Progenitor cell of endocrine pancreas (in vitro differentiated cells): ENCODE measurements at regions not wholly inside any gene's neighbourhood (a gene's known extent, or its start where the extent isn't known, plus 50 kb on each side); places are given as distances from the start of the nearest gene placed in this dataset.

Experiments used
- DNase-seq: peaks from one replicate; pipeline ENCODE4 v3.0.0; 2021; ENCODE audit warnings: low spot score; ENCODE audit not compliant: unreplicated experiment
- H3K27ac Mint-ChIP-seq: 2 replicates; pipeline ENCODE4 v1.8.0; 2021; ENCODE audit warnings: mild to moderate bottlenecking, moderate library complexity, mixed read lengths
- H3K27me3 Mint-ChIP-seq: 2 replicates; pipeline ENCODE4 v1.8.0; 2021; ENCODE audit warnings: mixed read lengths
- H3K36me3 Mint-ChIP-seq: 2 replicates; pipeline ENCODE4 v1.8.0; 2022; ENCODE audit warnings: mixed read lengths; ENCODE audit not compliant: insufficient read depth
- H3K4me1 Mint-ChIP-seq: 2 replicates; pipeline ENCODE4 v1.8.0; 2021; ENCODE audit warnings: low read depth, mixed read lengths
- H3K4me3 Mint-ChIP-seq: 2 replicates; pipeline ENCODE4 v1.8.0; 2021; ENCODE audit warnings: low read depth, mild to moderate bottlenecking, moderate library complexity, mixed read lengths
- H3K9me3 Mint-ChIP-seq: 2 replicates; pipeline ENCODE4 v1.8.0; 2021; ENCODE audit warnings: low read depth, mixed read lengths
- TF ChIP-seq, protein P1 (sequence below): fragments of 200-600 bp; sonication (generic); IDR thresholded peaks from one replicate; pipeline ENCODE4 v1.5.0; 2021; ENCODE audit warnings: antibody characterized with exemption, mild to moderate bottlenecking; ENCODE audit not compliant: unreplicated experiment

DNA sequence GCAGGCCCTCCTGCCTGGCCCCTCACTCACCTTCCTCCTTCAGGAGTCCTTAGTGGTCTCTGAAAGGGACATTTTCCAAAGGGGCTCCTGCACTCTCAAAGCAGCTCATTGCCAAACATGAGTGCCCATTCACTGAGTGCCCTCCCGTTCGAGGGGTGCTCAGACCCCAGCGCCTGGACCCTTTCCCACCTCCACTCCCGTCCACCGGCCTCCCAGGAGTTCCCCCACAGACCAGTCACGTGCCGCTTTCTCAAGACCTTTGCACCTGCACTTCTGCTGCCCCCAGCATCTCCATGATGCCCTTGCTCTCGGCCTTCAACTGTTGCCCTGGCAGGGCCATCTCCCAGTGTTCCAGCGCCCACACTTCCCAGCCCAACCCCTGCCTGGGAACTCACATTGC lies 89.5 kb downstream of the ADRA2C start:
- Mint-ChIP-seq H3K9me3 (no peaks in the 10 kb centered on the region), H3K27ac (no peak overlapping the region), H3K4me1 (no peaks in the 10 kb centered on the region), H3K27me3 (peaks cover 71% of the 10 kb centered on the region), H3K4me3 (no peak overlapping the region), H3K36me3 (no peaks in the 10 kb centered on the region)
- TF ChIP-seq, protein P1, sequence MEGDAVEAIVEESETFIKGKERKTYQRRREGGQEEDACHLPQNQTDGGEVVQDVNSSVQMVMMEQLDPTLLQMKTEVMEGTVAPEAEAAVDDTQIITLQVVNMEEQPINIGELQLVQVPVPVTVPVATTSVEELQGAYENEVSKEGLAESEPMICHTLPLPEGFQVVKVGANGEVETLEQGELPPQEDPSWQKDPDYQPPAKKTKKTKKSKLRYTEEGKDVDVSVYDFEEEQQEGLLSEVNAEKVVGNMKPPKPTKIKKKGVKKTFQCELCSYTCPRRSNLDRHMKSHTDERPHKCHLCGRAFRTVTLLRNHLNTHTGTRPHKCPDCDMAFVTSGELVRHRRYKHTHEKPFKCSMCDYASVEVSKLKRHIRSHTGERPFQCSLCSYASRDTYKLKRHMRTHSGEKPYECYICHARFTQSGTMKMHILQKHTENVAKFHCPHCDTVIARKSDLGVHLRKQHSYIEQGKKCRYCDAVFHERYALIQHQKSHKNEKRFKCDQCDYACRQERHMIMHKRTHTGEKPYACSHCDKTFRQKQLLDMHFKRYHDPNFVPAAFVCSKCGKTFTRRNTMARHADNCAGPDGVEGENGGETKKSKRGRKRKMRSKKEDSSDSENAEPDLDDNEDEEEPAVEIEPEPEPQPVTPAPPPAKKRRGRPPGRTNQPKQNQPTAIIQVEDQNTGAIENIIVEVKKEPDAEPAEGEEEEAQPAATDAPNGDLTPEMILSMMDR: no peak
- DNase-seq: no peak

DNA sequence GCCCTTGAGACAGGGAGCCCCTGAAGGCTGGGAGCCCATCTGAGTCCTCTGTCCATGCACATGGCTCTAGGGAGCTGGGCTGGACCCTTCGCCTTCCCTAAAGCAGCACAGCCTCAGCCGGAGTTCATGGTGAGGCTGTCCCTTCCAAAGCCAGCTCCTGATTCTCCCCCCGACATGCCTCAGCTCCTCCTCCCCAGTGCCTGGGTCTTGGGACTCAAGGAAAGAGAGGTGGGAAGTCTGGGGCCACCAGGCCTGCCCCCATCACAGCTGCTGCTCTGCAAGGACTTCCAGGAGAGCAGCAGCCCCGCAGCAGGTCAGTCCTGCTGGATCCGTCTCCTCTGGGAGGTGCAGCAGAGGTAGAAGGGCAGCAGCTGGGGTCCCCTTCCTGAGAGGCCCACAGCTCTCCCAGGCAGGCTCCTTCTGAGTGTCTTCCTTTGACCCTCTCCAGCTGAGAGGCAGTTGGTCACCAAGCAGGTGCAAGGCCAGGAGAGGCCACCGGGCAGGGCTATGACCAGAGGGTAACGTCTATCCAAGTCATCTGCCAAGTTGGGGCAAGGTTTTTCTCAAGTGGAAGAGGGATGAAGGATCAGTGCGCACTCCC lies 90.5 kb downstream of the ADRA2C start:
- H3K27me3 Mint-ChIP-seq: peaks cover 64% of the 10 kb centered on the region
- DNase-seq: no peak
- H3K27ac Mint-ChIP-seq: no peak overlapping the region
- no peaks in the 10 kb centered on the region for H3K4me1 Mint-ChIP-seq
- TF ChIP-seq, protein P1: no peak
- no peak overlapping the region for H3K4me3 Mint-ChIP-seq
- no peaks in the 10 kb centered on the region for H3K9me3 Mint-ChIP-seq
- no peaks in the 10 kb centered on the region for H3K36me3 Mint-ChIP-seq

DNA sequence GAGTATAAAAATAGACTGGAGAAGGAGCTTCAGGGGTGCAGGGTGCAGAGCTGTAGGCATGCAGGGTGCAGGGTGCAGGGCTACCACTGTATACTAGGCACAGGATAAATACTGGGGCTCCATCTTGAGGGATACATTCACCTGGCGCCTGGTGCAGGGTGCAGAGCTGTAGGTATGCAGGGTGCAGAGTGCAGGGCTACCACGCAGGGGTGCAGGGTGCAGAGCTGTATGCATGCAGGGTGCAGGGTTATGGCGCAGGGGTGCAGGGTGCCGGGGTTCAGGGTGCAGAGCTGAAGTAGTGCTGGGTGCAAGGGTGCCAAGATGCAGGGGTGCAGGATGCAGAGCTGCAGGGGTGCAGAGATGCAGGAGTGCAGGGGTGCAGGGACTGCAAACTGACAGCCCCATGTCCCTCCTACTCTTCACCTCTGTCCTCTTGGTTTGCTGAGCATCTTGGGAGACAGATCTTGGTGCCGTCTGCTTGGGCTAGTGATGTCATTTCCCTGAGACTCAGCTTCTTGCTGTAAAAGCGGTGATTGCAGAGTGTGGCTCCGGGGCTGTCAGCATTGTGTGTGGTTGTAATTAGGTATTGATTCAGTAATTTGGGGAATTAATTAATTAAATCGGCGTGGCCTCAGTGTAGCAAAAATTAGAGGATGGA lies 91.2 kb downstream of the ADRA2C start:
- no peaks in the 10 kb centered on the region for H3K4me1 Mint-ChIP-seq
- DNase-seq: no peak
- no peak overlapping the region for H3K4me3 Mint-ChIP-seq
- H3K27me3 Mint-ChIP-seq: peaks cover 58% of the 10 kb centered on the region
- TF ChIP-seq, protein P1: no peak
- H3K27ac Mint-ChIP-seq: no peak overlapping the region
- H3K36me3 Mint-ChIP-seq: no peaks in the 10 kb centered on the region
- no peaks in the 10 kb centered on the region for H3K9me3 Mint-ChIP-seq

DNA sequence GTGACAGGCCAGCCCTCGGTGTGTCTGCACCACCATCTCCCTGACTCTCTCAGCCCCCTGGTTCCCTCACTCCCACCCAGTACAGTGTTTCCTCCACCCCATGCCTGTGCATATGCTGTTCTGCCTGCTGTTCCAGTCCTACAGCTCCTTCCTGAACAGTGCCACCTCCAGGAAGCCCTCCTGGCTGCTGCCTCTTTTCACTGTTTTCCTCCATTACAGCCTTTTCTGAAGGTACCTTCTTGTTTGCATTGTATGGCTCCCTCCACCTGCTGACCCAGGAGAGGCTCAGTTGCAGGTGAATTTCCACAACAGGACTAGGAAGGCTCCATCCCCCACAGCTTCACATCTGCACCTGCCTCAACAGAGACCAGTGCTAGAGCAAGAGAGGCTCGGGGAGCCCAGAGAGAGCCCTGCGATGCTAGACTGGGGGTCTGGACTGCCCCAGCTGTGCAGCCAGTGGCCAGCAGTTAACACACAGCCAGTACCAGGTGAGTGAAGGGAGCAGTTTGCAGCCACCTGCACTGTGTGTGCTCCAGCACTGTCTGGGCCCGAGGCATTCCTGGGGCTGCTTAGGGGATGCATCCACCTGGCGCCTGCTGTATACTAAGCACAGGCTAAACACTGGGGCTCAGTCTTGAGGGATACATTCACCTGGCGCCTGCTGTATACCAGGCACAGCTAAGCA lies 92.0 kb downstream of the ADRA2C start:
- TF ChIP-seq, protein P1: no peak
- no peak for DNase-seq
- no peak overlapping the region for H3K4me3 Mint-ChIP-seq
- no peaks in the 10 kb centered on the region for H3K9me3 Mint-ChIP-seq
- H3K4me1 Mint-ChIP-seq: peaks cover 1% of the 10 kb centered on the region
- no peaks in the 10 kb centered on the region for H3K36me3 Mint-ChIP-seq
- H3K27ac Mint-ChIP-seq: no peak overlapping the region
- peaks cover 53% of the 10 kb centered on the region for H3K27me3 Mint-ChIP-seq

DNA sequence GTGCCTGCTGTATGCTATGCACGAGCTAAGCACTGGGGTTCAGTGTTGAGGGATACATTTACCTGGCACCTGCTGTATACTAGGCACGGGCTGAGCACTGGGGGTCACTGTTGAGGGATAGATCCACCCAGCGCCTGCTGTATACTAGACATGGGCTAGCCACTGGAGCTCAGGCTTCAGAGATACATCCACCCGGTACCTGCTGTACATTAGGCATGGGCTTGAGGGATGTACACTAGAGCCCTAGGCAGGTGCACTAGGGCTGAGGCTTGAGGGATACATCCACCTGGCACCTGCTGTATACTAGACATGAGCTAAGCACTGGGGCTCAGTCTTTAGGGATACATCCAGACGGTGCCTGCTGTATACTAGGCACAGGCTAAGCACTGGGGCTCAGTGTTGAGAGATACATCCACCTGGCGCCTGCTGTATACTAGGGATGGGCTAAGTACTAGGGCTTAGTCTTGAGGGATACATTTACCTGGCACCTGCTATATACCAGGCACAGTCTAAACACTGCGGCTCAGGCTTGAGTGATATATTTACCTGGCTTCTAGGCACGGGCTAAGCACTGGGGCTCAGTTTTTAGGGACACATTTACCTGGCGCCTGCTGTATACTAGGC lies 92.7 kb downstream of the ADRA2C start:
- H3K9me3 Mint-ChIP-seq: no peaks in the 10 kb centered on the region
- H3K36me3 Mint-ChIP-seq: no peaks in the 10 kb centered on the region
- no peak overlapping the region for H3K4me3 Mint-ChIP-seq
- H3K4me1 Mint-ChIP-seq: peaks cover 1% of the 10 kb centered on the region
- TF ChIP-seq, protein P1: no peak
- no peak overlapping the region for H3K27ac Mint-ChIP-seq
- DNase-seq: no peak
- H3K27me3 Mint-ChIP-seq: peaks cover 53% of the 10 kb centered on the region
